HG03432 (cell line): ENCODE measurements at regions not wholly inside any gene's neighbourhood (a gene's known extent, or its start where the extent isn't known, plus 50 kb on each side); places are given as distances from the start of the nearest gene placed in this dataset.
A peak's percentile ranks its signal among the peaks of the same experiment; 100 is the strongest.
"Not testable (repeated sequence)": the region's sequence is repeated elsewhere in the genome, so short reads cannot be mapped to it uniquely, and the experiment has no call there.

Experiments used
- ATAC-seq: cut with Tn5 transposase; IDR thresholded peaks from one replicate; pipeline ENCODE4 v1.9.1; 2021; ENCODE audit warnings: mild to moderate bottlenecking, moderate library complexity; ENCODE audit not compliant: unreplicated experiment

DNA sequence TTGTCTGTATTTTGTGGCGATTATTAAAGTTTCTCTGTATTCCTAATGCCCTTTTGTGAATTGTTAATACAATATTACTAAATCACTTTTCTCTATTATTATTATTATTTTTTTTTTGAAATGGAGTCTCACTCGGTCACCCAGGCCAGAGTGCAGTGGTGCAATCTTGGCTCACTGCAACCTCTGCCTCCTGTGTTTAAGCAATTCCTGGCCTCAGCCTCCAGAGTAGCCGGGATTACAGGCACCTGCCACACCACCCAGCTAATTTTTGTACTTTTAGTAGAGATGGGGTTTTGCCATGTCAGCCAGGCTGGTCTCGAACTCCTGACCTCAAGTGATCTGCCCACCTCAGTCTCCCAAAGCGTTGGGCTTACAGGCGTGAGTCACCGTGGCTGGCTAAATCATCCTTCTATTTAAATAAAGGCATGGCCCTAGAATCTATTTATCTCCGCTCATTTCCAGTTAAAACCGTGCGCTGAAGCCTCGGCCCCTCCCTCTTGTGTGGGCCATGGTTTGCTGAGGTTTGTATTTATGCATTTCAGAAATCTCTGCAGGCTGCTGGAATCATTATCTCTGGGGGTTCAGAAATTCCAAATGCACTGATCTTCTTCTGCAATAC lies 1136.4 kb upstream of the TMEM132C start:
- ATAC-seq, result no peak

DNA sequence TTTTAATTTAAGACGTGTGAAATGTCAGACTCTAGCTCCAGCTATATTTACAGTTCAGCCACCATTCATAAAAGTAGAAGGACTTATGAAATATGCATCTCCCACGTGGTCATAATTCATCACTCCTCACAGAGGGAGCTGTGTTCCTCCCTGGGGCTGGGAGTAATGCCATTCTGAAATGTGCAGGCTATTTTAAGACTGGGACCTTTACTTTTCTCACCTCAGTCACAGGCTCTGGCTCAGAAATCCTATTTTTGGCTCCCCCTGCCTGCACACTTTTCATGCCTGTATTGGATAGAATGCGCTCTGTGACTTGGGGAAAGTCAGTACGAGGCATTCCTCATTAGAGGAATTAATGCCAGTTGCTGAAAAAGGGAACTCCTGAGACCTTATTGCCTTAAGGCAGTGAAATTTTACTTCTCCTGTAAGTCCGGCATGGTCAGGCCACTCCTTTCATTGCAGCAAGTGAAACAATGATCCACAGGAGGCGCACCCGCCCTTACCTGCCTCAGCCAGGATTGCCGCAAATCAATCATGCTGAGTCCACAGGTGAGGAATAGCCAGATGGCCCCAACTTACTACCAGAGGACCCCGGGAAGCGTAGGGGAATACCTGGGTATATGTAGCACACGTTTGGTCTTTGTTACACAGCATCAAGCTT lies 1133.2 kb upstream of the TMEM132C start:
- no peak for ATAC-seq

DNA sequence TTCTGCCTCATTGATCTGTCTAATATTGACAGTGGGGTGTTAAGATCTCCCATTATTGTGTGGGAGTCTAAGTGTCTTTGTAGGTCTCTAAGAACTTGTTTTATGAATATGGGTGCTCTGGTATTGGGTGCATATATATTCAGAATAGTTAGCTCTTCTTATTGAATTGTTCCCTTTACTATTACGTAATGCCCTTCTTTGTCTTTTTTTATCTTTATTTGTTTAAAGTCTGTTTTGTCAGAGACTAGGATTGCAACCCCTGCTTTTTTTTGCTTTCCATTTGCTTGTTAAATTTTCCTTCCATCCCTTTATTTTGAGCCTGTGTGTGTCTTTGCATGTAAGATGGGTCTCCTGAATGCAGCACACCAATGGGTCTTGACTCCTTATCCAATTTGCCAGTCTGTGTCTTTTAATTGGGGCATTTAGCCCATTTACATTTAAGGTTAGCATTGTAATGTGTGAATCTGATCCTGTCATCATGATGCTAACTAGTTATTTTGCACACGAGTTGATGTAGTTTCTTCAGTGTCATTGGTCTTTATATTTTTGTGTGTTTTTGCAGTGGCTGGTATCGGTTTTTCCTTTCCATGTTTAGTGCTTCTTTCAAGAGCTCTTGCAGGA lies 1126.0 kb upstream of the TMEM132C start:
- not testable (repeated sequence) for ATAC-seq

- no peak for ATAC-seq
These were observed 1124.0 kb upstream of the TMEM132C start for GRCh38 chr12:127143020-127143419.

DNA sequence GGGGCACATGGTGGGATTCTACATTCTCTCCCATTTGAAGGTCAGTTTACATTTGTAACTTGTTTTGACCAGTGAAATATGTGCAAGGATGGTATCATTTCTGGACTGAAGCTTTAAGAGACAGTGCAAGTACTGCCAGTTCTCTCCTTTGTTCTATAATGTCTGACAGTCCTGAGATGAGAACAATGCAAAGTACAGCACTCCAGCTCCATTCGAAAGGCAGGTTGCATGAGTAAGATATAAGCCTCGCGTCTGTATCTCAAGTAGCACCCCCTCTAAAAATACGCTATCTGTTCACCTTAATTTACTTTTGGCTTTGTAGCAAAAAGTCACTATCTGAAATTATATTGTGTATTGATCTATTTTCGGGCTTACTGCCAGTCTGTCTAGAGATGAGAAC lies 1122.2 kb upstream of the TMEM132C start:
- no peak for ATAC-seq

DNA sequence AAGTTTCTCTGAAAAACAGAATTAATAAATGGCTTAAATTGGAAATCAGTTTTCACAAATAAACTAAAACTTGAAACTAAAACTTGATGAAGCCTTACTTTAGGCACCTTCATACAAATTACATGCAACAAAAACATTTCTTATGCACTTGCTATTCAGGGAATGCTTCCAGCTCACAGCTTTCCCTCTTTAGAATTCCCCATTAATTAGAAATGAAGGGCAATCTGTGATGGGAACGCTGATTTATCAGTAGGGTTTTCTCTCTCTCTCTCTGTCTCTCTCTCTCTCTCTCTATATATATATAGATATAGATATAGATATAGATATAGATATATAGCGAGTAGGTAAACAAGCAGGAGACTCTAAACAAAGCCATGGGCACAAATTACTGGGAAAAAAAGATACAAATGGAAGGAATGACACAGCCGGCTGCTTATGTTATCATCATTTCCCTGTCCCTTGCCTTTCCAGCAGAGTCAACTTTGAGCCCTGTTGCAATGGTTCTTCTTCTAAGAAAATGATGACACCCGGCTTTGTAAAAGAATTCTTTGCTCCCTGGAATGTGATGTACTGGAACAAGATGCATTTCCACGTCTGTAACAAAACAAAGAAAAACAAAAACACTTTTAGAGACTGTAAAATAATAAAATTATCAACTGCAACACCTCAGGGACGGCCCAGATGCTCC lies 1121.6 kb upstream of the TMEM132C start:
- ATAC-seq, result no peak

DNA sequence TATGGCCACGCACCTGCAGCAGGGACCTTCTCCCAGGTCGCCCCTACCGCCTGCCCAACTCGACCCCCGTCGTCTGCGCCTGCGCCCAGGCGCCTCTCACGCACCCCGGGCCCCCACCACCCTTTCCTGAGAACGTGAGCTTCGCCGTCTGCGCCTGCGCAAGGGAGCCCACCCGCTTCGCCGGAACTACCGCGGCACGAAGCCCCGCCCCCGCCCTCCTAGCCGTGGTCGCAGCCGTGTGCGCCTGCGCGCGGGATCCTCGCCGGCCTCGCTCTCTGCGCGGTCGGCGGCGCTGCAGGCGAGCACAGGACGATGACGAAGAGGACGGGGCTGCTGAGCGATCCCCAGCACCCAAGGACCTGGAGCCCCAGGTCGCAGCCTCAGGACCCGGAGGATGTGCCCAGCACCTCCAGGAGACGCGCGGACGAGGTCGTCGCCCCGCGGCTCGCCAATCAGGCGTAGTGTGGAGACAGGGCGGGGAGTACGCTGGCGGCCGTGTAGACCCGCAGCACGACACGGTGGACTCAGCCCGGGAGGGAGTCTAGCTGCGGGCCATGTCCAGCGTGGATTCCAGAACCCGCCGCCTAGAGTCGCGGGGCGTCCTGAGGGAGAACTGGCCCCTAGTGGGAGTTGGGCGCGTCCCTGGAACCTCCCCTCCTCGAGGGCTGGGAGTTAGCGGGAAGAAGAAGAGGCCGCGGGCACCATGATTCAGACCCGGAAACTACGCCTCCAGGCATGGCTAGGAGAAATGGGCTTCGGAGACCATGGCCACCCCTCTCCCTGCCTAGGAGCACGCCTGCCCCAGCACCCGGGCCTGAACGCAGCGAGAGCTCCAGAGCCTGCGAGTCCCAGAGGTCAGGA lies 1120.8 kb upstream of the TMEM132C start:
- no peak for ATAC-seq

DNA sequence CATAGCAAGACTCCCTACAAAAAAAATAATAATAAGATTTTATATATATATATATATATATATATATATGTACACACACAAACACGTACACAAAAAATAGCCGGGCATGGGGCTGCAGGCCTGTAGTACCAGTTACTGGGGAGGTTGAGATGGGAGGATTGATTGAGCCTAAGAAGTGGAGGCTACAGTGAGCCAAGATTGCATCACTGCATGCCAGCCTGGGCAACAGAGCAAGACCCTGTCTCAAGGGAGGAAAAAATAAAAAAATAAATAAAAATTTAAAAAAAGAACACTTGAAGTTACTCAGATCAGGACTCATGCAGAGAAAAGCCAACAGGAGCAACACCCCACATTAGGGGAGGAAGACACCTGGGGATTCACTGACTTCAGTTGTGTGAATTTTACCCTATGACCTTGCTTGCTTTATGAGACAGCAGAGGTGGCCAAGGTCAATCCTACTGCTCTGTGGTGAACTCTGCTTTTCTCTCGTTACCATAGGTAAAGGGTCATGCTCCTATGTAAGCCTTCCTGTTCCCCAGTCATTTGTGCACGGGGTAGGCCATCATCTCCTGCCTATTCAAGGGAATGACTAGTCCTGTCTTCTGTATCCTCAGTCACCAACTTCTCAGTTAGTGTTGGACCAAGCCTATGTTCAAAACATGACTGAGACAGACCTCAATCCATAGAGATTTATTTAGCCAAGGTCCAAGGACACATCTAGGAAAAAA lies 1119.8 kb upstream of the TMEM132C start:
- no peak for ATAC-seq

DNA sequence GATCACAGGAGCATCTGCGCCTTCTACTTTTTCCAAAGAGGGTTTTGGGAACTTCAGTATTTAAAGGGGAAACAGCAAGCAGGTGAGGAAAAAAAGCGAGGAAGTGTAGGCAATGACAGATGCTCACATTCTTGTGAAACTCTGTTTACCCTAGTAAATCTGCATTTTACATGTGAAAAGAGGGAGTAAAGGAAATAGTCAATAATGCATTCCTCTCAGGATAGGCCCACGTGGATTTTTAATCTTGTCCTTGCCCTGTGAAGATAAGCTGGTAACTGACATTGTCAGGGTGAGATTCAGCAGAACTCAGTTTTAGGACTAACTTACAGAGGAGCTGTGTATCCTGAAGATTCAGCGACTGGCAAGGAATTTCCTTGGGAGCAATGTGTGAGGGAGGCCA lies 1119.2 kb upstream of the TMEM132C start:
- ATAC-seq, result no peak

DNA sequence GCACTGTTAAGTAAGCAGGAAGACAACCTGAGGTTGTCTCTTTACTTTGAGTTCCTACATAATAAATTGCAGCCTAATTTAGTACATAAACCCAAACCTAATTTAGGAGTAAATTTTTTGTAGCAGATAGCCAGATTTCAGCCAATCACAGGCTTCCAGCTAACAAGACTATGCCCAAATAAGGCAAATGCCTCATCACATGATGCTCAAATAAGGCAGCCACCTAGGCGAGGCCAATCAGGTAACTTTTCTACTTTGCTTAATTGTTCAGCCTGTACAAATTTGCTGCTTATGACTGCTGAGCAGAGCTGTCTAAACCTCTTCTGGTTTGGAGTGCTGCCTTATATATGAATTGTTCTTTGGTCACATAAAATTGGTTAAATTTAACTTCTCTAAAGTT lies 1118.7 kb upstream of the TMEM132C start:
- no peak for ATAC-seq

GRCh38 chr12:127149226-127149964 lies 1117.6 kb upstream of the TMEM132C start:
- ATAC-seq, result no peak

GRCh38 chr12:127150028-127150427 lies 1116.9 kb upstream of the TMEM132C start:
- peak; percentile 81 for ATAC-seq

DNA sequence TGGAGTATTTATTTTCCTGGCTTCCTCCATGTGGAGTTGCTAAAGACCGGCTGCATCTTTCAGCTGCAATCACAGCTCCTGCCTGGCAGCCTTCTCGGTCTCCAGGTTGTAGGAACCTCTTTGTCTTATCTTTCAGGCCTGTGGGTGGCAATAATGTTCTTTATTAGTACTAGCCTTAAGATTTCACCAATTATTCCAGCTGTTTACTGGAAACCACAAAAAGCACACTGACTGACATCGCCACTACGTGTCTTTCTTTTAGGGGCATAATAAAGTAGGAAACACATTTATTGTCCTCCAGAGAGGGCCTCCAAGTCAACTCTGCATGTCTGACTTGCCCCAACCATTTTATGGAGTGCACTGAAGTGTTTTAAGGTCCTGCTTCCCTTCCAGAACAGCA lies 1116.5 kb upstream of the TMEM132C start:
- peak; percentile 18 for ATAC-seq

GRCh38 chr12:127150956-127151355 lies 1116.0 kb upstream of the TMEM132C start:
- ATAC-seq, result no peak

GRCh38 chr12:127153996-127154395 lies 1113.0 kb upstream of the TMEM132C start:
- no peak for ATAC-seq

DNA sequence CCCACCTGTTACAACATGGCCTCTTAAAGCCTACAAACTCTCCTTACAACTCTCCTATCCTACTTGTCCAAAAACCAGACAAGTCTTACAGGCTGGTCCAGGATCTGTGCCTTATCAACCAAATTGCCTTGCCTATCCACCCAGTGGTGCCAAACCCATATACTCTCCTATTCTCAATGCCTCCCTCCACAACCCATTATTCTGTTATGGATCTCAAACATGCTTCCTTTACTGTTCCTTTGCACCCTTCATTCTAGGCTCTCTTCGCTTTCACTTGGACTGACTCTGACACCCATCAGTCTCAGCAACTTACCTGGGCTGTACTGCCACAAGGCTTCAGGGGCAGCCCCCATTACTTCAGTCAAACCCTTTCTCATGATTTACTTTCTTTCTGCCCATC lies 1112.1 kb upstream of the TMEM132C start:
- not testable (repeated sequence) for ATAC-seq

GRCh38 chr12:127155935-127156619 lies 1110.9 kb upstream of the TMEM132C start:
- ATAC-seq, result not testable (repeated sequence)

DNA sequence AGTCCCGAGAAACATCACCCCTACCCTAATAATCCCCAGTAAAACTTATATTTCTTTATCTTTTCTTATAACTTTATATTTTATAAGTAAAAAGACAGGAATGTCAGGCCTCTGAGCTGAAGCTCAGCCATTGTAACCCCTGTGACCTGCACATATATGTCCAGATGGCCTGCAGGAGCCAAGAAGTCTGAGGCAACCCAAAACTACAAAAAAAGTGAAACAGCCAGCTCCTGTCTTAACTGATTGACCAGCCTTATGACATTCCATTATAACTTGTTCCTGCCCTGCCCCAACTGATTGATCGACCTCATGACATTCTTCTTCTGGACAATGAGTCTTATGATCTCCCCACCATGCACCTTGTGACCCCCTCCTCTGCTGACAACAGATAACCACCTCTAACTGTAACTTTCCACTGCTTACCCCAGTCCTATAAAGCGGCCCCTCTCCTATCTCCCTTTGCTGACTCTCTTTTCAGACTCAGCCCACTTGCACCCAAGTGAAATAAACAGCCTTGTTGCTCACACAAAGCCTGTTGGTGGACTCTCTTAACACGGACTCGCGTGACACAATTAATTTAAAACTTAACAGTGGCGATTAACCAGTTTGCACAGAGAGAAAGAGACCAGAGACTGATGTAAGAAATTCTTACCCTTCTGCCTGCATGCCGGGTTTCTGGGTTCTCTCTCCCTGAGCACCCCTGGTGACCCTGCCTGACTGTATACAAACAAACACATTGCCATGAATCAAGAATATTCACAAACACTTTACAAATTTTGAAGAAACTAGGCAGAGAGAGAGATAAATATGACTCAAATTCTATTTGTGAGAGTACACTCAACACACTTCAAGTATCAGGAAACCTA lies 1109.2 kb upstream of the TMEM132C start:
- not testable (repeated sequence) for ATAC-seq
